AG04450 (cell line): ENCODE measurements at regions not wholly inside any gene's neighbourhood (a gene's known extent, or its start where the extent isn't known, plus 50 kb on each side); places are given as distances from the start of the nearest gene placed in this dataset.

Experiments used
- CTCF ChIA-PET: fragments of 300-600, 350-600 bp; formaldehyde crosslinking; extraction: SDS; loops from one replicate; lab custom pipeline; 2022; ENCODE audit warnings: antibody characterized with exemption, inconsistent platforms; lab: Charles Lee
- POLR2A ChIA-PET: fragments of 350-600 bp; formaldehyde crosslinking; extraction: SDS; loops from one replicate; lab custom pipeline; 2021; ENCODE audit warnings: antibody characterized with exemption, inconsistent platforms; lab: Yijun Ruan, JAX
- DNase-seq: peaks from one replicate; pipeline ENCODE4 v3.0.0-alpha.2; 2011; ENCODE audit warnings: low read depth, low spot score
- H3K27ac ChIP-seq: one replicate; pipeline ENCODE4 v1.5.1; 2012; ENCODE audit warnings: low read depth, low read length, control low read depth
- H3K27me3 ChIP-seq: one replicate; pipeline ENCODE4 v1.6.0; 2012; ENCODE audit warnings: low read length; ENCODE audit not compliant: control insufficient read depth, insufficient read depth
- H3K4me3 ChIP-seq: 2 replicates; pipeline ENCODE4 v1.5.1; 2011; ENCODE audit warnings: mild to moderate bottlenecking, low read depth, low read length, control low read depth
- H3K9me3 ChIP-seq: 2 replicates; pipeline ENCODE4 v1.5.1; 2012; ENCODE audit warnings: low read length; ENCODE audit not compliant: control insufficient read depth, insufficient read depth
- CTCF ChIP-seq: IDR thresholded peaks from 2 replicates; pipeline ENCODE4 v1.5.1; 2011; ENCODE audit warnings: low read depth, low read length, control low read depth, inconsistent platforms

- no peaks in the 10 kb centered on the region for H3K27me3 ChIP-seq
- no peak overlapping the region for H3K4me3 ChIP-seq
- DNase-seq, result no peak
- ChIA-PET POLR2A (no interaction called here), CTCF (interaction anchor here (0.9 to 1.2 kb wide), 2 partner anchors 9 to 449 kb away, joined by 3 to 4 read pairs; no protein-coding TSS in a partner anchor)
- no peak for TF ChIP-seq CTCF
- no peaks in the 10 kb centered on the region for H3K9me3 ChIP-seq
- no peak overlapping the region for H3K27ac ChIP-seq
These were observed 396.5 kb downstream of the HDGFL1 start for GRCh38 chr6:22965889-22966288.

DNA sequence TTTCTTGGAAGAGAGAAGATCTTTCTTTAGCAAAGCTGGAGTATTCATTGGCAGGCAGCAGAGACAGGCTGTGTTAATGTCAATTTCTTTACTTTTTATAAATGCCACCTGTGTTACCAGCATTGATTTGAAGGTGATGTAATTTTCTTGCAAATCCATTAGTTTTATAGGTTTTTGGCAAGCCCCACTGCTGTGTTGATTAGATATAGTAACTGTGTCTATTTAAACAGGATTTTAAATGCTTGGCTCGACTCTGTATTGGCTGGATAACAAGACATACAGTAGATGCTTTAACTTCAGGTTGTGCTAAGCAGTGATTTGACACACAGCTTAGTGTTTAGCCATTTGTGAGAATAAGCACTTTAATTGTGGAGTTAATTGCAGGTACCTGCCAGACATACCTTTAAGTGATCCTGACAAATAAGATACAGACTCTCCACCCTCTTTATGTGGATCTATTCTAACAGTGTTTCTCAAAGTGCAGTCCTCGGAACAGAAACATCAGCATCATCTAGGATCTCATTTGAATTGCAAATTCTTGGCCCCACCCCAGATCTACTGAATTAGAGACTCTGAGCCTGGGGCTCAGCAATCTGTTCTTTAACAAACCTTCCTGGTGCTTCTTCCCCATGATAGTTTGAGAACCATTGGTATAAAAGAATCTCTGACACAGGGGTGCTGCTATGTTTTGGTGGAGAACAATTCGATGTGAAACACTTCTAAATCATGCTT lies 397.5 kb downstream of the HDGFL1 start:
- Histone ChIP-seq H3K27ac (no peak overlapping the region), H3K27me3 (no peaks in the 10 kb centered on the region), H3K4me3 (no peak overlapping the region), H3K9me3 (no peaks in the 10 kb centered on the region)
- DNase-seq, result no peak
- TF ChIP-seq CTCF, result no peak
- POLR2A ChIA-PET, result no interaction called here
- CTCF ChIA-PET, result no interaction called here

- no peak for DNase-seq
- no peaks in the 10 kb centered on the region for H3K27me3 ChIP-seq
- no peaks in the 10 kb centered on the region for H3K9me3 ChIP-seq
- ChIA-PET CTCF (no interaction called here), POLR2A (no interaction called here)
- no peak overlapping the region for H3K4me3 ChIP-seq
- H3K27ac ChIP-seq, result no peak overlapping the region
- no peak for TF ChIP-seq CTCF
These were observed 400.6 kb downstream of the HDGFL1 start for GRCh38 chr6:22970004-22970403.

GRCh38 chr6:22972771-22973170 lies 403.4 kb downstream of the HDGFL1 start:
- H3K9me3 ChIP-seq, result no peaks in the 10 kb centered on the region
- ChIA-PET CTCF (no interaction called here), POLR2A (no interaction called here)
- H3K4me3 ChIP-seq, result no peak overlapping the region
- no peak for TF ChIP-seq CTCF
- no peak overlapping the region for H3K27ac ChIP-seq
- DNase-seq, result no peak
- no peaks in the 10 kb centered on the region for H3K27me3 ChIP-seq

DNA sequence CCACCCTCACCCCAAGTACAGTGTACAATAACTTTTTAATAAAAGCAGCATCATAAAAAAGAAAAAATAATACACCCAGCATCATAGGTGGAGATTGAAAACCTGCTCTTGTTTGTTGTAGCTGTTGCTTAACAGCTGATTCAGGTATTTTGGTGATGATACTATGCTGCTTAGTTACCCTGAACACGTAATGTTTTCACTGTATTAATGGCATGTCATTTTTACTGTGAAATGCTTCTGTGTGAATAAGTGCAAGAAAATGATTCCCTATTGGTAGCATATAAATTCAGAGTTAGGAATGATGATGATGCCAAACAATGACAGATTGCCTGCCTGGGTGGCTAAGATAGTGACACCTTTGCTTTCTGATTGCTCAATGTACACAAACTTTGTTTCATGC lies 405.7 kb downstream of the HDGFL1 start:
- H3K9me3 ChIP-seq, result no peaks in the 10 kb centered on the region
- H3K4me3 ChIP-seq, result no peak overlapping the region
- ChIA-PET CTCF (no interaction called here), POLR2A (no interaction called here)
- no peak for TF ChIP-seq CTCF
- no peak overlapping the region for H3K27ac ChIP-seq
- no peak for DNase-seq
- H3K27me3 ChIP-seq, result no peaks in the 10 kb centered on the region
